B cell (primary cell): ENCODE measurements at regions not wholly inside any gene's neighbourhood (a gene's known extent, or its start where the extent isn't known, plus 50 kb on each side); places are given as distances from the start of the nearest gene placed in this dataset.

Source experiments
- ATAC-seq: fragments of 200-7000 bp; cut with Tn5 transposase; one replicate; pipeline ENCODE4 v1.10.0; 2021; ENCODE audit warnings: low read depth, mild to moderate bottlenecking, moderate number of reproducible peaks, moderate library complexity
- CTCF ChIA-PET: fragments of 350-600 bp; sonication (Branson Sonifier 250); formaldehyde crosslinking; loops from one replicate; lab custom pipeline; 2021; ENCODE audit warnings: antibody characterized with exemption, inconsistent platforms; lab: Charles Lee
- POLR2A ChIA-PET: fragments of 350-600 bp; sonication (Branson Sonifier 250); formaldehyde crosslinking; loops from one replicate; lab custom pipeline; 2021; ENCODE audit warnings: antibody characterized with exemption; lab: Charles Lee
- DNase-seq: peaks from one replicate; pipeline ENCODE4 v3.0.0; 2013
- H2AFZ ChIP-seq: 2 replicates; pipeline ENCODE4 v1.6.1; 2012; ENCODE audit warnings: mild to moderate bottlenecking, low read depth, low read length; ENCODE audit not compliant: insufficient read depth, poor library complexity, severe bottlenecking
- H3K27ac ChIP-seq, 2 donors: 1 replicate in 1 of 2; 2 replicates in 1 of 2; pipeline ENCODE4 v1.5.1; 2012 to 2013; ENCODE audit warnings: low read length in 2 of 2, mild to moderate bottlenecking in 2 of 2, moderate library complexity in 1 of 2
- H3K27me3 ChIP-seq, 4 experiments: fragments of 200-600 bp in 1 of 4; sonication (generic) in 1 of 4; replicated peaks in 1 of 4; 1 replicate in 2 of 4; 2 replicates in 2 of 4; pipeline versions ENCODE4 v1.6.1 to v1.7.0; 2013 to 2016; ENCODE audit warnings: low read length in 3 of 4, mild to moderate bottlenecking in 2 of 4, mixed read lengths in 1 of 4, moderate library complexity in 1 of 4; ENCODE audit not compliant: insufficient read depth in 4 of 4, control insufficient read depth in 3 of 4; ENCODE audit errors: control extremely low read depth in 1 of 4
- H3K36me3 ChIP-seq, 2 experiments: replicated peaks in 1 of 2; 1 replicate in 1 of 2; 2 replicates in 1 of 2; pipeline versions ENCODE4 v1.6.1 to v1.7.1; 2013; ENCODE audit warnings: low read length in 1 of 2; ENCODE audit not compliant: insufficient read depth in 2 of 2, control insufficient read depth in 1 of 2; ENCODE audit errors: control extremely low read depth in 1 of 2, extremely low read depth in 1 of 2
- H3K4me1 ChIP-seq, 2 donors: fragments of 200-600 bp in 1 of 2; sonication (generic) in 1 of 2; 1 replicate in 1 of 2; 2 replicates in 1 of 2; pipeline versions ENCODE4 v1.5.1 to v1.6.1; 2013 to 2017; ENCODE audit warnings: low read length in 2 of 2; ENCODE audit not compliant: control insufficient read depth in 2 of 2, insufficient read depth in 2 of 2
- H3K4me2 ChIP-seq: replicated peaks from 2 replicates; pipeline ENCODE3; 2012; ENCODE audit warnings: mild to moderate bottlenecking, low read depth, low read length; ENCODE audit not compliant: poor library complexity, severe bottlenecking
- H3K4me3 ChIP-seq, 5 experiments: fragments of 200-600 bp in 1 of 5; sonication (generic) in 1 of 5; 1 replicate in 3 of 5; 2 replicates in 2 of 5; pipeline versions ENCODE4 v1.5.1 to v1.7.0; 2011 to 2016; ENCODE audit warnings: low read length in 4 of 5, mild to moderate bottlenecking in 4 of 5, low read depth in 2 of 5, control low read depth in 1 of 5, moderate library complexity in 1 of 5; ENCODE audit not compliant: insufficient read depth in 1 of 5; ENCODE audit errors: control extremely low read depth in 1 of 5, extremely low read depth in 1 of 5
- H3K79me2 ChIP-seq: fragments of 200-600 bp; sonication (generic); one replicate; pipeline ENCODE4 v1.6.0; 2016; ENCODE audit warnings: low read length; ENCODE audit not compliant: control insufficient read depth, insufficient read depth
- H3K9ac ChIP-seq: fragments of 200-600 bp; sonication (generic); 2 replicates; pipeline ENCODE4 v1.6.1; 2017; ENCODE audit warnings: mild to moderate bottlenecking, low read length, moderate library complexity
- H3K9me3 ChIP-seq, 3 donors: one replicate each; pipeline versions ENCODE4 v1.6.1 to v1.7.1; 2013; ENCODE audit warnings: low read length in 2 of 3; ENCODE audit not compliant: control insufficient read depth in 2 of 3, insufficient read depth in 1 of 3; ENCODE audit errors: control extremely low read depth in 1 of 3
- H4K20me1 ChIP-seq: 2 replicates; pipeline ENCODE4 v1.6.0; 2012; ENCODE audit warnings: mild to moderate bottlenecking, low read length; ENCODE audit not compliant: insufficient read depth, control insufficient read depth, poor library complexity, severe bottlenecking
- H3K27ac Mint-ChIP-seq: one replicate; pipeline ENCODE4 v1.8.0; 2021; ENCODE audit warnings: mixed read lengths
- H3K27me3 Mint-ChIP-seq: one replicate; pipeline ENCODE4 v1.8.0; 2021; ENCODE audit warnings: mixed read lengths
- H3K4me1 Mint-ChIP-seq: one replicate; pipeline ENCODE4 v1.8.0; 2021; ENCODE audit warnings: mixed read lengths
- H3K4me3 Mint-ChIP-seq: one replicate; pipeline ENCODE4 v1.8.0; 2021; ENCODE audit warnings: mixed read lengths
- H3K9me3 Mint-ChIP-seq: one replicate; pipeline ENCODE4 v1.8.0; 2022; ENCODE audit warnings: mixed read lengths; ENCODE audit not compliant: insufficient read depth
- CTCF ChIP-seq: fragments of 200-600 bp; IDR thresholded peaks from one replicate; pipeline ENCODE4 v1.8.0; 2022; ENCODE audit warnings: antibody characterized with exemption, mild to moderate bottlenecking
- EZH2 ChIP-seq: IDR thresholded peaks from 2 replicates; pipeline ENCODE4 v1.6.1; 2012; ENCODE audit warnings: borderline replicate concordance, low read depth, mild to moderate bottlenecking, moderate library complexity, low read length; ENCODE audit not compliant: insufficient read depth, poor library complexity, severe bottlenecking
- WGBS: methylation state at CpG from one replicate; pipeline ENCODE4 v1.1.5; 2013; ENCODE audit warnings: missing lambda C conversion rate; ENCODE audit not compliant: insufficient coverage; 5-methylcytosine and 5-hydroxymethylcytosine counted together
- intact Hi-C: fragments of 100-400 bp; cut with micrococcal nuclease; formaldehyde crosslinking; loops from one replicate; pipeline ENCODE4 v1.10.0; 2022

GRCh38 chr6:114939630-114940029 lies 596.8 kb upstream of the HS3ST5 start:
- Mint-ChIP-seq H3K4me3 (no peak overlapping the region), H3K9me3 (peaks cover 1% of the 10 kb centered on the region), H3K27me3 (no peaks in the 10 kb centered on the region), H3K4me1 (no peaks in the 10 kb centered on the region), H3K27ac (no peak overlapping the region)
- Histone ChIP-seq H3K9me3 (no peaks in the 10 kb centered on the region), H3K9ac (no peak overlapping the region), H3K27me3 (no peaks in the 10 kb centered on the region), H4K20me1 (no peaks in the 10 kb centered on the region), H2AFZ (no peak overlapping the region), H3K79me2 (no peaks in the 10 kb centered on the region), H3K36me3 (no peaks in the 10 kb centered on the region), H3K4me1 (no peaks in the 10 kb centered on the region), H3K4me3 (no peak overlapping the region), H3K27ac (no peak overlapping the region), H3K4me2 (no peak overlapping the region)
- ATAC-seq = no peak
- POLR2A ChIA-PET = no interaction called here
- TF ChIP-seq EZH2 = no peak
- no peak for TF ChIP-seq CTCF
- no peak for DNase-seq
- WGBS = 79% methylated on average over 2 of the region's 2 CpGs
- CTCF ChIA-PET = no interaction called here
- intact Hi-C loops = no loop called here

- Histone ChIP-seq H3K9me3 (peaks cover 0 to 10% (median 0%) of the 10 kb centered on the region in 3 donors), H4K20me1 (no peaks in the 10 kb centered on the region), H3K4me1 (no peaks in the 10 kb centered on the region), H2AFZ (no peak overlapping the region), H3K27ac (no peak overlapping the region), H3K79me2 (no peaks in the 10 kb centered on the region), H3K9ac (no peak overlapping the region), H3K4me2 (no peak overlapping the region), H3K27me3 (no peaks in the 10 kb centered on the region), H3K4me3 (no peak overlapping the region), H3K36me3 (no peaks in the 10 kb centered on the region)
- ChIA-PET POLR2A (no interaction called here), CTCF (no interaction called here)
- no peak for DNase-seq
- no peaks in the 10 kb centered on the region for H3K4me1 Mint-ChIP-seq
- H3K27me3 Mint-ChIP-seq = no peaks in the 10 kb centered on the region
- H3K4me3 Mint-ChIP-seq = no peak overlapping the region
- H3K27ac Mint-ChIP-seq = no peak overlapping the region
- no CpG with 5 or more reads among the region's 1 CpG for WGBS
- intact Hi-C loops = no loop called here
- peaks cover 2% of the 10 kb centered on the region for H3K9me3 Mint-ChIP-seq
- ATAC-seq = no peak
- no peak for TF ChIP-seq EZH2
- no peak for TF ChIP-seq CTCF
These were observed 593.3 kb upstream of the HS3ST5 start for GRCh38 chr6:114936080-114936479.
